ENCODE measurements at regions not wholly inside any gene's neighbourhood (a gene's known extent, or its start where the extent isn't known, plus 50 kb on each side); places are given as distances from the start of the nearest gene placed in this dataset.

DNA sequence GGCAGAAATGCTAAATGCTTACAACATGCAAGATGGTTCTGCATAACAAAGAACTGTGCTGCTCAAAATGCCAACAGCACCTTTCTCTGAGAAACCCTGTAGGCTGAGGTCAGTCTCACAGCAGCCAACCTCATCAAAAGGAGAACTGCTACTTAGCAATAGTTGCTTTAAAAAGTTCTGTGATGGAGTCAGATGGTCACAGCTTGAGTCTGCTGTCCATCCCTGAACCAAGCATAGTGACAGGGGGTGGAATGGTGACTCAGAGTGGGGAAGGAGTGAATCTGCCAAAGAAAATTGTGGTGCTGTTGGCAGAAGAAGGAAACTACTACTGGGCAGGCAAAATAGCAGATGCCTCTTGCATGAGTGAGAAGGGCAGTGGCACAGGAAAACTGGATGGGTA lies 106.0 kb upstream of the FAM78B start:
- ATAC-seq (no peak), DNase-seq (no peak)
- TF ChIP-seq, protein P1, sequence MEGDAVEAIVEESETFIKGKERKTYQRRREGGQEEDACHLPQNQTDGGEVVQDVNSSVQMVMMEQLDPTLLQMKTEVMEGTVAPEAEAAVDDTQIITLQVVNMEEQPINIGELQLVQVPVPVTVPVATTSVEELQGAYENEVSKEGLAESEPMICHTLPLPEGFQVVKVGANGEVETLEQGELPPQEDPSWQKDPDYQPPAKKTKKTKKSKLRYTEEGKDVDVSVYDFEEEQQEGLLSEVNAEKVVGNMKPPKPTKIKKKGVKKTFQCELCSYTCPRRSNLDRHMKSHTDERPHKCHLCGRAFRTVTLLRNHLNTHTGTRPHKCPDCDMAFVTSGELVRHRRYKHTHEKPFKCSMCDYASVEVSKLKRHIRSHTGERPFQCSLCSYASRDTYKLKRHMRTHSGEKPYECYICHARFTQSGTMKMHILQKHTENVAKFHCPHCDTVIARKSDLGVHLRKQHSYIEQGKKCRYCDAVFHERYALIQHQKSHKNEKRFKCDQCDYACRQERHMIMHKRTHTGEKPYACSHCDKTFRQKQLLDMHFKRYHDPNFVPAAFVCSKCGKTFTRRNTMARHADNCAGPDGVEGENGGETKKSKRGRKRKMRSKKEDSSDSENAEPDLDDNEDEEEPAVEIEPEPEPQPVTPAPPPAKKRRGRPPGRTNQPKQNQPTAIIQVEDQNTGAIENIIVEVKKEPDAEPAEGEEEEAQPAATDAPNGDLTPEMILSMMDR (IDR thresholded peaks at IDR 0.05): no peak
- H3K27ac ChIP-seq: no peak overlapping the region
- no peaks in the 10 kb centered on the region for H3K36me3 ChIP-seq
- no peak overlapping the region for H3K4me3 ChIP-seq
- no peaks in the 10 kb centered on the region for H3K4me1 ChIP-seq
- peaks cover 0 to 15% of the 10 kb centered on the region in 2 donors for H3K9me3 ChIP-seq
- H3K27me3 ChIP-seq: no peaks in the 10 kb centered on the region
- intact Hi-C loops (cut with DNase I): no loop called here

DNA sequence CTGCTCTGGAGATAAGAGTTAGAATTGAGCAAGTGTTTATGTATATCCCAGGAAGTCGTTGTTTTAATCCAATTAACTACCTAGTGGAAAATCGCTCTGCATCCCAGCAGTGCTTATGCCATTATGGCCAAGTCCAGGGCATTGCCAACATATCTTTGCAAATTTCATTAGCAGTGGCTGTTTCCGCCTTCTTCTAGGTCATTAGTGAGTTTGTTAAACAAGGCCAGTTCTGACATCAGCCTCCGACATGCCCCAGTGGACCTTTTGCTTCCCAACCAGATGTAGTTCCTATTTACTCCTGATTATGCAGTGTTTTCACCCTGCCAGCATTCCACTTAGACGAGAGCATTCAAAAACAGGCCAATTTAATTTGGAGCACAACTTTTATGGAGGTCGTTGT lies 106.8 kb upstream of the FAM78B start:
- H3K27me3 ChIP-seq: no peaks in the 10 kb centered on the region
- no peak overlapping the region for H3K4me3 ChIP-seq
- no peaks in the 10 kb centered on the region for H3K36me3 ChIP-seq
- no peak for ATAC-seq
- no peak overlapping the region for H3K27ac ChIP-seq
- H3K9me3 ChIP-seq: peaks cover 0 to 16% of the 10 kb centered on the region in 2 donors
- intact Hi-C loops (cut with DNase I): no loop called here
- no peak for DNase-seq
- TF ChIP-seq, protein P1 (IDR thresholded peaks at IDR 0.05): no peak
- H3K4me1 ChIP-seq: no peaks in the 10 kb centered on the region

DNA sequence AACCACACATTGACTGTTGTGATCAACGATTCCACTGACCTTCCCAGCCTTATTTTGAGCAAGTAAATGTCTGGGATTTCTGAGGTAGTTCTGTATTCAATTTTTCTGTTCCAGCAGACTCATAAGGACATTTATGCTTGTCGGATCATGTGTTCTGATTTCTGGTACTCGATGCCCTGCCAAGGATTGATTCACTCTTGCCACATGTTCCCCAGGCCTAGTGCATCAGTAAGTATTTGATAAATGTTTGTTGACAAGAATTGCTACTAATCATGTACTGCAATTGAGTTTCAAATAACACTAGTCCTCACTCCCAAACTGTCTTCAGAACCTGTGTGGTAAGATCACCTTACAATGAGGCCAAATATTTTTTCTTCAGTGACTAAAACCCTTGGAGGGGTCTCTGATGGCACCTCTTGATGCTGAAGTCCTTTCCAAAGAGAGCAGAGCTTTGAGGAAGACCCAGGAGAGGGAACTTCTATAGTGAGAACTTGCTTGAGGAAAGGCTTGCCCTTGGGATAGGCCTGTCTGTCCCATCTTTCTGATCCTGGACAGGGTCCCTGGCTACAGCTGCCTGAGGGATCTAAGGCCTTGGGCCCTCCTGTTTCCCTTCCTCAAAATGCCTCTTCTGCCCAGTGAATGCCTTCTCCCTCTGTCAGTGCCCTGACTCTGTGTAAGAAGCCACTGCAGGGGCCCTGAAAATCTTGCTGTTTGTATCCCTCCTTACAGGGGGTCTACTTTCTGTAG lies 115.8 kb upstream of the FAM78B start:
- peaks cover 0 to 4% of the 10 kb centered on the region in 2 donors for H3K9me3 ChIP-seq
- H3K36me3 ChIP-seq: no peaks in the 10 kb centered on the region
- H3K27ac ChIP-seq: no peak overlapping the region
- DNase-seq: no peak
- H3K4me3 ChIP-seq: no peak overlapping the region
- ATAC-seq: no peak
- peaks cover 0 to 5% of the 10 kb centered on the region in 2 donors for H3K27me3 ChIP-seq
- TF ChIP-seq, protein P1 (IDR thresholded peaks at IDR 0.05): no peak
- no peaks in the 10 kb centered on the region for H3K4me1 ChIP-seq
- intact Hi-C loops (cut with DNase I): no loop called here

DNA sequence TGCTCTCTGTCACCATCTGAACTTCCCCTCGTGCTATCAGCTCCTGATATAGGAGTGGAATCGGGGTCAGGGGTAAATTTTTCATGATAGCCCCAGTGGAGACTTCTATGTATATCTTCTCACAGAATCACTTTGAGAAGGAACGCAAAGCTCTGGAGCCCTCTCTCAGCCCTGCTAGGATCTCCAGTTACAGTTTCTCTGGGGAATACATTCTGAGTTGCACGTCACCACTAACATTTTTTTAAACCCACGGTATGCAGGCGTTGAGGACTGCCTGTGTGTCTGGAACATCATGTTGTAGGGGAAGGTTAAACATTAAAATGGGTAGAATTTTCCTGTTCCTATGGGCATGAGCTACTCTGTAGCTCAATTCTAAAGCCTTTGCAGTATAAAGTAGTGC lies 116.4 kb upstream of the FAM78B start:
- ATAC-seq (no peak), DNase-seq (no peak)
- TF ChIP-seq, protein P1 (IDR thresholded peaks at IDR 0.05): no peak
- no peak overlapping the region for H3K4me3 ChIP-seq
- no peaks in the 10 kb centered on the region for H3K36me3 ChIP-seq
- H3K27ac ChIP-seq: no peak overlapping the region
- H3K9me3 ChIP-seq: no peaks in the 10 kb centered on the region
- peaks cover 0 to 5% of the 10 kb centered on the region in 2 donors for H3K27me3 ChIP-seq
- no peaks in the 10 kb centered on the region for H3K4me1 ChIP-seq
- intact Hi-C loops (cut with DNase I): no loop called here

DNA sequence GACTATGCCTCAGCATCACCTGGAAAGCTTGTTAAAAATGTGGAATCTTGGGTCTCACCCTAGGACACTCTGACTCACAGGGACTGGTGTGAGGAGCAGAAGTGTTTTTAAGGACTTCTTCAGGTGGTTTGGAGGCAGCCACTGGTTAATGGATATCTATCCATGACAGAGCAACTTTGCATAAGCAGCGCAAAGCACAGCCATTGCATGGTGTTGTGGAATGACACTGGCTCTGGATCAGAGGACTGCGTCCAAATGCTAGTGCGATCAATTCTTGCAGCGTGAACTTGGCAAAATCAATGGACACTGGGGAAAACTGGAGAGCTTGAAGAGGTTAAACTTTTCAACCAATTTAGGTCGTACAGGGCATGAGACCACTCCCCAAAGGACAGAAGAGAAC lies 116.8 kb upstream of the FAM78B start:
- Histone ChIP-seq H3K36me3 (no peaks in the 10 kb centered on the region), H3K4me3 (no peak overlapping the region), H3K27ac (no peak overlapping the region), H3K27me3 (peaks cover 0 to 5% of the 10 kb centered on the region in 2 donors), H3K9me3 (no peaks in the 10 kb centered on the region), H3K4me1 (no peaks in the 10 kb centered on the region)
- intact Hi-C loops (cut with DNase I): no loop called here
- TF ChIP-seq, protein P1 (IDR thresholded peaks at IDR 0.05): no peak
- no peak for DNase-seq
- ATAC-seq: no peak
